WI38 (cell line): ENCODE measurements at regions not wholly inside any gene's neighbourhood (a gene's known extent, or its start where the extent isn't known, plus 50 kb on each side); places are given as distances from the start of the nearest gene placed in this dataset.
"Not testable (repeated sequence)": the region's sequence is repeated elsewhere in the genome, so short reads cannot be mapped to it uniquely, and the experiment has no call there.

ENCODE experiments used
- H3K4me3 ChIP-seq: 2 replicates; pipeline ENCODE4 v1.5.1; 2011; ENCODE audit warnings: low read depth, mild to moderate bottlenecking, control low read depth, low read length
- CTCF ChIP-seq: IDR thresholded peaks from 2 replicates; pipeline ENCODE4 v1.5.1; 2012; ENCODE audit warnings: low read depth, mild to moderate bottlenecking, control low read depth, low read length

GRCh38 chr4:19577097-19577496 lies 674.6 kb upstream of the SLIT2 start:
- H3K4me3 ChIP-seq, result no peak overlapping the region
- TF ChIP-seq CTCF, result no peak

- no peak overlapping the region for H3K4me3 ChIP-seq
- no peak for TF ChIP-seq CTCF
These were observed 675.8 kb upstream of the SLIT2 start for GRCh38 chr4:19575924-19576323.

- no peak overlapping the region for H3K4me3 ChIP-seq
- TF ChIP-seq CTCF, result no peak
These were observed 685.7 kb upstream of the SLIT2 start for GRCh38 chr4:19566041-19566440.

GRCh38 chr4:19562456-19562855 lies 689.2 kb upstream of the SLIT2 start:
- TF ChIP-seq CTCF, result no peak
- H3K4me3 ChIP-seq, result no peak overlapping the region

- H3K4me3 ChIP-seq, result no peak overlapping the region
- no peak for TF ChIP-seq CTCF
These were observed 694.5 kb upstream of the SLIT2 start for GRCh38 chr4:19557161-19557560.

- not testable (repeated sequence) for H3K4me3 ChIP-seq
These were observed 695.4 kb upstream of the SLIT2 start for GRCh38 chr4:19556276-19556675.

- no peak overlapping the region for H3K4me3 ChIP-seq
- no peak for TF ChIP-seq CTCF
These were observed 704.2 kb upstream of the SLIT2 start for GRCh38 chr4:19547463-19547862.

- no peak for TF ChIP-seq CTCF
- no peak overlapping the region for H3K4me3 ChIP-seq
These were observed 707.1 kb upstream of the SLIT2 start for GRCh38 chr4:19544446-19545125.
